NB4 (cell line): ENCODE measurements at regions not wholly inside any gene's neighbourhood (a gene's known extent, or its start where the extent isn't known, plus 50 kb on each side); places are given as distances from the start of the nearest gene placed in this dataset.

Experiments used
- DNase-seq: peaks from one replicate; pipeline ENCODE4 v3.0.0; 2010; ENCODE audit warnings: low read depth
- H3K4me3 ChIP-seq: one replicate; pipeline ENCODE4 v1.5.1; 2011; ENCODE audit warnings: mild to moderate bottlenecking, low read depth, low read length, moderate library complexity
- MYC ChIP-seq: IDR thresholded peaks from 2 replicates; pipeline ENCODE4 v1.6.1; 2011; ENCODE audit warnings: low read depth, low read length
- POLR2A ChIP-seq: IDR thresholded peaks from 2 replicates; pipeline ENCODE4 v1.6.1; 2011; ENCODE audit warnings: mild to moderate bottlenecking; ENCODE audit not compliant: insufficient read length; ENCODE audit errors: extremely low read depth
- TF ChIP-seq, protein P1 (sequence below): IDR thresholded peaks from 2 replicates; pipeline ENCODE4 v1.6.1; 2011; ENCODE audit warnings: low read depth, low read length
- TF ChIP-seq, protein P2 (sequence below): IDR thresholded peaks from one replicate; pipeline ENCODE4 v1.5.1; 2012; ENCODE audit warnings: low read depth, low read length

DNA sequence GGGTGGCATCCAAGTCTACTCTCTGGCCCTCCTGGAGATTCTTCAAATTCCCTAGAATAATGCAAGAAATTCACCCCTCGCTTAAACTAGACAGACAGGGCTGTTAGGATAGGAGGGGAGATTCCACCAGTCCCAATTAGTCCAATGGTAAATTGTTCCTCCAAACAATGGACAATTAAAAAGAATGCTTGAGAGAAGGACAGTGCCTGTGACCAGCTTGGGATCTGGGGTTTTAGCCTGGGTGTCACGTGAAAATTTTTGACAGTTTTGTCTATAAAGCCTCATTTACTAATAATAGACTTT lies 177.7 kb upstream of the RAB4A start:
- DNase-seq = no peak
- TF ChIP-seq, protein P1, sequence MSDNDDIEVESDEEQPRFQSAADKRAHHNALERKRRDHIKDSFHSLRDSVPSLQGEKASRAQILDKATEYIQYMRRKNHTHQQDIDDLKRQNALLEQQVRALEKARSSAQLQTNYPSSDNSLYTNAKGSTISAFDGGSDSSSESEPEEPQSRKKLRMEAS = no peak
- TF ChIP-seq MYC = no peak
- H3K4me3 ChIP-seq = no peak overlapping the region

DNA sequence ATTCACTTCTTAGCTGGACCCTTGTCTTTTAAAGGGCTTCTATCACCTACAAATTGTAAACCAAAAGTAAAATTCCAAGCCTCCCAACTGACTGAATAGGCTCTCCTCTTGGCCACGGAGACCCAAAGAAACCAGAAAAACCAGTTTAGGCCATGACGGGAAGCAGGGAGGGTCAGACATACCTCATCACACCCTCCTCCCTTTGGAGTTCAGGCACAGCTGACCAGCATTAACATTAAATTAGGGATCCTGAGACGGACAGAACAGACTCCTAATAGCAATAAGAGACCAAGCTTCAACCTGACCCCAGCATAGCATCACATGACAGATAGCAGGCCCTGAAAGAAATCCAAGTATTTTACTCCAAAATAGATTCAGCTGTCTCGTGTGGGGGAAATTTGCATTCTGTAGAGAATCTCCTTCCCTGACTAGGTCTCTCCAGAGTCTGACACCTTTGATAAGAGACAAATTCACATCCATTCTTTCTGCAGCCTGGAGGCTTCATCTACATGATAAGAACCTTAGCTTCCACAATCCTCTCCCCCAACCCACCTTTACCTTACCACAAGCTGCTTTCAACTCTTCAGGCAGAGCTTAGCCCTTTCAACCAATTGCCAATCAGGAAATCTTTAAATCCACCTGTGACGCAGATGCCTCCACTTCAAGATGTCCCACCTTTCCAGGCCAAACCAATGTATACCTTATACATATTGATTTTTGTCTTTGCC lies 177.1 kb upstream of the RAB4A start:
- no peak overlapping the region for H3K4me3 ChIP-seq
- TF ChIP-seq, protein P1 = no peak
- TF ChIP-seq MYC (no peak), POLR2A (no peak)
- DNase-seq = no peak

DNA sequence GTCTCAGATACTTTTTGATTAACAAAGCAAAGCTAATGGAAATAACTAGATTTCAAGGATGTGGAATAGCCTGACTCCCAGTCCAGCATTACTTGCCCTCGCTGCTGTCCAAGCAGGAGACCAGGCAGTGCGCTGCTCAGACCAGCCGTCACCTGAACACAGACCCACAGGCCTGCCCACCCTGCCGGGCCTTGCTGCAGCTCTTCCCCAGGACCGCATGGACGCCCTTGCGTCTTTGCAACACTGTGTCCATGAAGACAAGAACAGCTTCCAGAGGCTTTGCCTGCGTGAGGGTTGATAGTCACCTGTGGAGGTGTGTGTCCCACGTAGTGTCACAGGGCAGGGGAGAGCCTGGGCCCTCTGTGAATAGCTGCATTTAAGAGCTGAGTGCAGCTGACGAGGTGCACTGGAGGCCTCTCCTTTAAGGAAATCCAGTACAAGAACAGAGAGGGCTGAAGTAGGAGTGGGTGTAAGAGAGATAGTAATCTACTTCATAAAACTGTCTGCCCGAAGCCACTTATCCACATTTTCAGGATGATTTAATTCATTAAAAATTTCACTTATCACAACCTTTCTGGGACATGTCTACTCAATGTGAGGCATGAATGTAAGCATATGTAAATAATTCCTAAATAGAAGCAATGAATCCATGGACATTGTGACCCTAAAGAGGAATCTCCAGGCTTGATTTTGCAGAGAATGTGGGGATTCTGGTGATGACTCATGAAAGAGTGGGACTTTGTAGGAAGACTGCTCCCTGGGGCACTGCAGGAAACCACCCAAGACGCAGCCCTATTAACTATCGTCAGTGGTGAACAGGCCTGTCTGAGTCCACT lies 176.2 kb upstream of the RAB4A start:
- peak; percentile 68 for DNase-seq
- no peak for TF ChIP-seq POLR2A
- TF ChIP-seq, protein P1 = no peak
- no peak for TF ChIP-seq MYC
- TF ChIP-seq, protein P2, sequence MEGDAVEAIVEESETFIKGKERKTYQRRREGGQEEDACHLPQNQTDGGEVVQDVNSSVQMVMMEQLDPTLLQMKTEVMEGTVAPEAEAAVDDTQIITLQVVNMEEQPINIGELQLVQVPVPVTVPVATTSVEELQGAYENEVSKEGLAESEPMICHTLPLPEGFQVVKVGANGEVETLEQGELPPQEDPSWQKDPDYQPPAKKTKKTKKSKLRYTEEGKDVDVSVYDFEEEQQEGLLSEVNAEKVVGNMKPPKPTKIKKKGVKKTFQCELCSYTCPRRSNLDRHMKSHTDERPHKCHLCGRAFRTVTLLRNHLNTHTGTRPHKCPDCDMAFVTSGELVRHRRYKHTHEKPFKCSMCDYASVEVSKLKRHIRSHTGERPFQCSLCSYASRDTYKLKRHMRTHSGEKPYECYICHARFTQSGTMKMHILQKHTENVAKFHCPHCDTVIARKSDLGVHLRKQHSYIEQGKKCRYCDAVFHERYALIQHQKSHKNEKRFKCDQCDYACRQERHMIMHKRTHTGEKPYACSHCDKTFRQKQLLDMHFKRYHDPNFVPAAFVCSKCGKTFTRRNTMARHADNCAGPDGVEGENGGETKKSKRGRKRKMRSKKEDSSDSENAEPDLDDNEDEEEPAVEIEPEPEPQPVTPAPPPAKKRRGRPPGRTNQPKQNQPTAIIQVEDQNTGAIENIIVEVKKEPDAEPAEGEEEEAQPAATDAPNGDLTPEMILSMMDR = no peak
- H3K4me3 ChIP-seq = no peak overlapping the region

DNA sequence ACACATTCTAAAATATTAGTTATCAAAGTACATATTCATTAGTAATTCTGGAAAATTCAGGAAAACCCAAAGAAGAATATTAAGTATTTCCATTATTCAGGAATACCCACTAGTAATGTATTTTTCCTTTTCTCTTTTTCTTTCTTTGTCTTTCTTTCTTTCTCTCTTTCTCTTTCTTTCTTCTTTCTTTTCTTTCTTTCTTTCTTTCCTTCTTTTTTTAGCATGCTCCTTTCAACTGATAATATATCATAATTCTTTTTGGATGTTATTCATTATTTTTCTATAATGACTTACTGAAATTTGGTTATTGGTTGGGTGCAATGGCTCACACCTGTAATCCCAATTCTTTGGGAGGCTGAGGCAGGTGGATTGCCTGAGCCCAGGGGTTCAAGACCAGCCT lies 175.6 kb upstream of the RAB4A start:
- TF ChIP-seq POLR2A (no peak), MYC (no peak)
- TF ChIP-seq, protein P1 = no peak
- TF ChIP-seq, protein P2 = no peak
- no peak overlapping the region for H3K4me3 ChIP-seq
- DNase-seq = no peak

DNA sequence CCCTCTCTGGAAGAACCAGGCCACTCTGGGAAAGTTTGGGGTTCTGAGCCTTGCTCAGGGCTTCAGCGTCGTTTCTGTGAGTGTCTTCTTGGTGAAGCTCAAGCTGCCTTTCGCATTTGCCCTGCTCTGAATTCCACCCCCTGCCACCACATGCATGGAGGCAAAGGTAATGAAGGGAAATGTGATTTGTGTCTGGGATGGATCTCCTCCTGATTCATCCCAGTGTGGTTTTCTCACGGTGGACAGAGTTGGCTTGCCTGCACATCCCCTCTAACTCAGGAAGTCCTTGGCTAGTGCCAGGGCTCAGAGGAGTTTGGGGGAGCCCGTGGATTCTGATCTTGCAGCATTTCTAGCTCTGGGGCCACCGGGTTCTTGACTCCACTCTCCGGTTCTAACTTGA lies 173.6 kb upstream of the RAB4A start:
- no peak overlapping the region for H3K4me3 ChIP-seq
- no peak for TF ChIP-seq POLR2A
- no peak for TF ChIP-seq MYC
- TF ChIP-seq, protein P2 = no peak
- TF ChIP-seq, protein P1 = no peak
- no peak for DNase-seq

DNA sequence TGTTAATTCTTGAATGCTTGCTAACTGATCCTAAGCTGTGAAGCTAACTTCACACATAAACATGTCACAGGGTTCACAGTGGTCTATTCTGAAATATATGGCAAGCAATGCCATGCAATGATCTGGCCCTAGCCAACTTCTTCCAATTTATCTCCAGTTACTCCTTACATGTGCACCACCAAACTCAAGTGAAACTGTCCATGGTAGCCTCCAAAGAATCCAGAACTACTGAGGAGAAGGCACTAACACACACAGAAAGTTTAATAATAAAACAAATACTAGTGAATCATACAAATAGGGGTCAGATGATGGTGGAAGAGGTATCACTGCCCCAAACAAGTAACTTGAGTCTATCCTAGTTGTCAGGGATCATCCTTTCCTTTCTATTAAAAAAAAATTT lies 172.6 kb upstream of the RAB4A start:
- H3K4me3 ChIP-seq = no peak overlapping the region
- DNase-seq = no peak
- TF ChIP-seq, protein P2 = no peak
- TF ChIP-seq MYC = no peak
- TF ChIP-seq, protein P1 = no peak
- no peak for TF ChIP-seq POLR2A
